GM19468 (cell line): ENCODE measurements at regions not wholly inside any gene's neighbourhood (a gene's known extent, or its start where the extent isn't known, plus 50 kb on each side); places are given as distances from the start of the nearest gene placed in this dataset.

Source experiments
- ATAC-seq: cut with Tn5 transposase; IDR thresholded peaks from one replicate; pipeline ENCODE4 v1.9.1; 2021; ENCODE audit warnings: mild to moderate bottlenecking, moderate library complexity, moderate number of reproducible peaks; ENCODE audit not compliant: unreplicated experiment; ENCODE audit errors: extremely low read depth

DNA sequence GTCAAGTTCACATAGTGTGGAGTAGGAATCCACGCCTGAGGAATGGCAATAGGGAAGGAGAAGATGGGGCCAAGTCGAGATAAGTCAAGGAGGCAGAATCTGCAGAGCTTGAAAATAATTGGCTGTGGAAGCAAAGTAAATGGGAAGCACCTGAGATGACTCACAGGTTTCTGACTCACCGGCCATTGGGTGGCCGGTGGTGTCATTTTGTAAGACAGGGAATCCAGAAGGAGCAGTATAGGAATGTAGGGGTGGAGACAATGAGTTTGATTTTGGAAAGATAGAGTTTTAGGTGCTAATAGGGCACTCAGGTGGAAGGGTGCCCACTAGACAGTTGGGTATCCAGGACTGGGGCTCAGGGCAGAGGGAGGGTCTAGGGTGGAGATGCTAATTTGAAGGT is 201.0 kb upstream of the MAMLD1 start:
- ATAC-seq, result no peak

DNA sequence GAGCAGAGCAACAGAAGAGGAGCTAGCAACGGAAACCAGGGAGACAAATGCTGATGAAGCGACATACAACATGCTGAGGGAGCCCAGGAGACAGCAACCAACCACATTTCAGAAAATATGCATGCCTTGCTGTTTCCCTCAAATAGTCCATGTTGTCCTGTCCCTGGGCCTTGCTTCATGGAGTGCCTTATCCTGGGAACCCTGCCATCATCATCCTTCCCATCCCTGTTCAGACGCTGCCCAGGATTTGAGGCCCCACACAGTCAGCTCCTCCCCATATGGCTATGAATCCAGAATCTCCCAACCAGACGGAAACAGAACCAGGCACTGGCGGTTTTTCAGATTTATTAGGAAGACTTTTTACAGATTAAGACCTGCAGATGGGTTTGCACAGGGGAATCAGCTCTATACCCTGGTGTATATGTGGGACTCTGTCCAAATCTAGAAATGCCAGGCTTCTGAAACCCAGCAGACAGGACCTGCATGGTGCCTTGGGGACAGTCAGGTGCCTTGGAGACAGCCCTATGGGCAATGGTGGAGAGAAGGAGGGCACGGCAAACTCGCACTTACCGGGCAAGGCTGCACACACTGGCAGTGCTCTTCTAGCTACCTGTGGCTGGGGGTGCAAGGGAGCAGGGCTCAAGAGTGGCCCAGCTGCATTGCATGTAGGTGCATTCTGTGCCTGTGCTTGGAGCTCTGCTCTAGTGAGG is 199.7 kb upstream of the MAMLD1 start:
- ATAC-seq, result no peak

DNA sequence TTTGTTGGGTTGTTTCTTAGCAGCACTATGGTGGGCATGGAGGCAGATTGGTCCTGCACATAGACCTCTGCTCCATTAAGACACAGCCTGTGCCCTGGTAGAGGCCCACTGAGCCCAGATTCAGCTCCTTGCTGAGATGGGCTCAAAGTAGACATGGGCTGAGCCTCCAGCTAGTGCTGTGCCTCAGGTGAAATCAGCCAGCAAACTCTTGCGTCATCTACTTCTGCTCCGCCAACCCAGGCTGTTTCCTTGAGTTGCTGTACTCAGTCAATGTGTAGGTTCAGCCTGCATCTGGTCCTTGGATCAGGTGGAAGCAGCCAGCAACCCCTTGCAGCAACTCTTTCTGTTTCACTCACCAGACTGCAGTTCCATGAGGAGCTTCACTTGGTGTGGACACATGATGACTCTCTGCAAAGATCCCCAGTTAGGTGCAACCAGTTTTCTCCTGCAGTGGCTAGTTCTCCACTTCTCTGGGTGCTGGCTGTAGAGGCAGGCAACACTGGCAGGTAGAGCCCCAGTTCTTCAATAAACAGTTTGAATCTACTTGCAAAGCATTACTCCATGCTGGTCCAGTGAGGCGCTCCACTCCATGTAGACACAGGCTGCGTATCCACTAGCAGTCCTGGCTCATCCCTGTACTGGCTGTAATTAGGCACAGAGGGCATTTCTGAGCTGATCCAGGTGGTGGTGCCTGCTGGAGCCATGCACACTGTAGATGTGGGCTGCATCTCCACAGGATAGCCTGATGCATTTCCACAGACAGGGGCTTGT is 199.0 kb upstream of the MAMLD1 start:
- ATAC-seq, result no peak

DNA sequence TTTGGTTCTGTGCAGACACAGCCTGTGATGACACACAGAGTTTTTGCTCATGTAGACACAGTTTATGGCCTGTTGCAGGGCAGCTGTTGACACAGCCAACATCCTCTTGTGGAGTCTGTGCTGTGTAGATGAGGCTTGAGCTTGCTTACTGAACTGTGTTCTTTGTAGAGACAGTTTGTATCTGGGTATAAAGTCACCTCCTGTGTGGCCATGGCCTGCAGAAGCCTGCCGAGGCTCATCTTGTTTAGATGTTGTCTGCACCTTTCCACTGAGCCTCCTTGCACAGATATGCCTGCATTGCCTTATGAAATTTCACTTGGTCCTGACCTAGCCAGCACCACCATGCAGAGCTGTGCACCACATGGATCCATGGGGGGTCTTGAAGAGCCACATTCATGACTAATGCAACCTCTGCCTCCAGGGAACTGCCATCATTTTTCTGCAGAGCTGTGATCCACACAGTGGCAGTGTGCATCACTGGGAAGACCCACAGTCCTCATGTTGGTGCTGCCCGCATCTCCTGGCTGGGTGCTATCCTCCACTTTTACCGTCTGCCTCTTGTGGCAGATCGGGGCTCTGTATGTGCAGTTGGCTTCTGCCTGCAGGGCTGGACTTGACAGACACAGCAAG is 198.0 kb upstream of the MAMLD1 start:
- ATAC-seq, result no peak

DNA sequence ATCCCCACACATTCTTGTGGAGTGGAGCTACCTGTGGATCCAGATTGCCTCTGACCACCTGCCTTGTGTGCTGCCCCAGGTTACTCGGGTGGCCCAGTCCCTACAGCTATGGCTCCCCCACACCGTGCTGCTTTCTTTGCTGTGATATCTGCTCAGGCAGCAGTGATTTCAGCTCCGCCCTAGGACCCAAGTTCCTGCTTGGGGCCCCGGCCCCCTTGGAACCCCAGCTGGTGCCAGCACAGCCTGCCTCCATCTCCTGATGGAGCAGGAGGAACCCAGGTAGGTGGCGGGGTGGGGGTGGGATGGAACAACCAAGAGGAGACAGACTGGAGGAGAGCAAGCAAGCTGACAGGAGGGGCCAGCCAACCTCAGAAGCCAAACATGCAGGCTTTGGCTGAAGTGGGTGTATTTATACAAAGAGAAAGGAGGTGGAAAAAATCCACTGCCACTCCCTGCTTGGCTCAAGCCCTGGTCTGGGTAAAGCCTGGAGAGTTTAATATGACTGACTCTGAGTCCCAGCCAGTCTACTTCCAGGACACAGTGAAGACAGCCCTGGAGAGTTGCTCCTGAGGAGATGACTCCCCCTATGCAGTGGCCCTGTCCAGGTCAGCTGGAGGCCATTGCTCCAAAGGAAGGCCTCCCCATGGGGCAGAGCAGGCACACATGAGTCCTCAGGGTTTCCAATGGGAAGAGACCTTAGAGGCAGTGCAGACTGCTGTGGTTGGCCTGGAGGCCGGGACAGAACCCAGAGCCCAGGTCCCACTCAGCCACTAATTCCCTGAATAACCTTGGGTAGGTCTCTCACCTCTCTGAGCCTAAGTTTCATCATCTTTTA is 197.1 kb upstream of the MAMLD1 start:
- ATAC-seq, result no peak

DNA sequence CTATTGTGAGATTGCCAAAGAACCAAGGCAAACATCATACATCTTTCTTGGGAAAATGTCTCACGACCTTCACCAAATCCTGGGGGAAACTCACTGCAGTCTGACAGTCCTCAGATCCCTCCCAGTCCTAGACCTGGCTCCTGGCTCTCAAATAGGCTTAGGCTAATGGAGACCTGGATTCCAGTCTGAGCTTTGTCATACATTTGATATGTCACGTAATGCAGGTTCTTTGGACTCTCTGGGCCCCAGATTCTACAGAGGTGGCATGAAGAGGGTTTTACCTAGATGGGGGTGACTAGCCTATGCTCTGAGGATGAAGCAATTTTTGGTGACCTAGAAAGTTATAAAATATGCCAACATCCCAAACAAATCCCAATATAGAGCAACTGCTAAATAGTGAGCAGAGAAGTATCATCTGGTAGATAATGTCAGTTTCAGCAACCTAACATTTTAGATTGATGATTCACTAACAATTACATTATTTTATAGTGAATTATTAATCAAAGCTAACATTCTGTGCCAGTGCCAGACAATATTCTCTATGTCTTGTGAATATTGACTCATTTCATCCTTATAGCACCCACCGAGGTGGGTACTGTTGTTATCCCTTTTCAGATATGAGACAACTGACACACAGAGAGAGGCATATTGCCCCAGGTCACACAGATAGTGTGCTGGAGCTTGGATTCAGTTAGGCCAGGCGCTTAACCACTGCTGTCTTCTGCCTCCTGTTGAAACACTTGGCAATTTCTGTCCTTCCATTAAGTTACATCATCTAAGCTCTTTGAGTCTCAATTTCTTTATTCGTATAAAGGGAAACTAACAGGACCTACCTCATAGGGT is 195.4 kb upstream of the MAMLD1 start:
- no peak for ATAC-seq

DNA sequence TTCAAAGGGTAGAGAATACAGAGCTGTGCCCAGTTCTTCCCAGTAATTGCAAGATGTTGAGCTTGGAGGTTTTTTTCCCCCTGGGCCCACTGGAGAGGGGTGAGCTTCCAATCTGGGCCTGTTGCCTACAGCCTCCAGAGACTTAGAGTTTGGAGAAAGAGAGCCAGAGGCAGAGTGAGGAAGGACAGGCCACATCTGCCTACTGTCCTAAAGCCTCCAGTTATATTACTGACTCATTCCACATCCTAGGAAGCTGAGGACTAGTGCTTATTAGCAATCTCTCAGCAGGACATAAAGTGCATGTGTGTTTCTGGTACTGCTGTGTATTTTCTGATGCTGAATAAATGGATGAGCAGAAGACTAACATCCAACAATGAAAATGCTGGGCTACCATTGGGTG is 181.0 kb upstream of the MAMLD1 start:
- no peak for ATAC-seq

DNA sequence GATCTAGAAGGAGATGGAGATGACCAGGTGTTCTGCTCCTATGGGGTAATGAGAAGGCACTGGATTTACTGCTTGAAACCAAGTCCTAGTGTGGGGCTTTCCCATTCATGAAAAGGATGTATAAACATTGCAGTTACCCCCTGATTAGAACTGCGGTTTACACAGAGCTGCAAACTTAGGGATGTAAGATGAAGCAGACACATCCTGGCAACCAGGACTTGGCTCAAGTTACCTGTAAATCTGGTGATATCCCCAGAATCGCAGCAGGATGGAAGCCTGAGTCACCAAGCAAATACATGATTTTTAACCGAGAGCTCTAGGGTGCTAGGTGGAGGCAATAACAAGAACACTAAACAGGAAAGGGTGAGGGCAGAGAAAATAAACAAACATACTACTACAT is 178.6 kb upstream of the MAMLD1 start:
- no peak for ATAC-seq

DNA sequence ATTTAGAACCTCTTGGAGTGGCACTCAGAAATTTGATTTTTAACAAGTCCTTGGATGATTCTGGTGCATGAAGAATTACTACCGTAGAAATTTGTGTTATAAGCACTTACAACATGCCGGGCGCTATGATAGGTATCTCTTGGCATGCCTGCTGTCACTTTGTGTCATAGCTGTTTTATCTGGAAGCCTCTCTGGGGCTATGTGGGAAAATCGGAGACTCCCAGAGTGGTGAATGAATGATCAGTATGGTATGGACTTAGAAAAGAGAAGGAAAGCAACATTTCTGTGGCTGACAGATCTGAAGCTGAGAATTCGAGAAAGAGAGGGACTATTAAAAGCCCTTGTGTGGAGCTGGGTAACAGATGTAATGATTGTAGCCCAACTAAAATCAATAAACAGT is 177.4 kb upstream of the MAMLD1 start:
- no peak for ATAC-seq

DNA sequence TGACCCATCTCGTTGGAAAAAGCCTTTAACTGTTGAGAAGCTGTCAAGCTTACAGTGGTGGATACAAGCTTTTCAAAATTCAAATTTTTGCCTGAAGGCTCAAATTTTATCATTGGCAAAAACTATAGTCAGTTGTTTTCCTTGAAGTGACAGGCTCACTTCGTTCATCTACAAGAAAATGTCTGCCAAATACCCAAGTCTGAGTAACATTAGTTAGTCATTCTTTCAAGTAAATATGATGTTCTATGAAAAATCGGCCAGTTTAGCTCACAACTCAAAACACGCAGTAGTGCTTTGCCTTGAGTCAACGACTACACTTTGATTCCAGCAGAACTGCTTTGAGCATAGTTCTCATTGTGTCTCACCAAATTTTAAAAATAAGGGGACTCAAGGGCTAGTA is 170.3 kb upstream of the MAMLD1 start:
- ATAC-seq, result no peak

DNA sequence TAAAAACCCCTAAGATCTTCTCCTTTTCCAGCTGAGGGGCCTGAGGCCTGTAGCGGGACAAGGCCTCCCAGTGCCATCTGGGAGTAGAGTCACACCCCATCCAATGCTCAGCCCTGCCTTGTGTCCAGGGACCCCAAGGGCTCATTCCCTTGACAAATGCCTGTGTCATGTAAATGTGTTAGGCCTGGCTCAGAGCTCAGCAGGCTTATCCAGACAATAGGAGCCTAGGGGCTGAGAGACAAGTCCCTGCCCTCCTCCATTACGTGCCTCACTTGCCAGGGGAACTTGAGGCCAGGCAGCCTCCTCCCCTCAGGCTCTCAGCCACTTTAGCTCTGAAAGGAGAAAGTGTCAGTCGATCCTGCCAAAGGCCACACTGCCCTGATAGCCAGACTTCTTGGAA is 166.8 kb upstream of the MAMLD1 start:
- ATAC-seq, result no peak

DNA sequence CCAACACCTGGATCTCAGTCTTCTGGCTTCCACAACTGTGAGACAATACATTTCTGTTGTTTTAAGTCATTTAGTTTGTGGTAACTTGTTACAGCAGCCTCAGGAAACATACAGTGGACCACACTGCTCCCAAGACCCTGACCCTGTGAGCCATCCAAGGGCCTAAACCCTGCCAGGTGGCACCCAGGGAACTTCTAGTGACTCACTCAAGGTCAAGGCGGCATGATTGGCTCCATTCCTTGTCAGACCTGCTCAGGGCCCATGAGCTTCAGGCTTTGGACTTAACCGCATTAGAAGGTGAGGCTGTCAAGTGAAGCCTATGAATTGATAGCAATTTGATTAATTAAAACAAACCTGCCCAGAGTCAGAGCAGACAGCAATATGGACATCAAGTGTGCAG is 165.7 kb upstream of the MAMLD1 start:
- ATAC-seq, result no peak

DNA sequence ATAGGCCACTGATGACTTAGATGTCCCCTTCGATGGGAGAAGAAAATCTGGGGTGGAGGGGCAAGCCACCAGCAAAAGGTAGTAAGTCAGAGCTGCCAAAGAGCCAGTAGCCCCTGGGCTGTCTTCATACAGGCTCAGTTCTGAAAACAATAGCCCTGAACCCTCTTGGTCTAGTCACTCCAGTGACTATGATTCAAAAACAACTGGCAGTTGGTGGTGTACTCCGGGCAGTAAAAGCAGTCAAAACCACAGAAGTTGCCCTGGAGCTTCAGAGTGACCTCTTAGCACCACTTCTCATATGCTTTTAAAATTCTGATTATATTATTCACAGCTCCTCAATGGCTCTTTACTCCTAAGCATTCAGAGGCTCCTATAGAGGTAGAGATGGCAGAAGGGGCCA is 164.3 kb upstream of the MAMLD1 start:
- no peak for ATAC-seq

DNA sequence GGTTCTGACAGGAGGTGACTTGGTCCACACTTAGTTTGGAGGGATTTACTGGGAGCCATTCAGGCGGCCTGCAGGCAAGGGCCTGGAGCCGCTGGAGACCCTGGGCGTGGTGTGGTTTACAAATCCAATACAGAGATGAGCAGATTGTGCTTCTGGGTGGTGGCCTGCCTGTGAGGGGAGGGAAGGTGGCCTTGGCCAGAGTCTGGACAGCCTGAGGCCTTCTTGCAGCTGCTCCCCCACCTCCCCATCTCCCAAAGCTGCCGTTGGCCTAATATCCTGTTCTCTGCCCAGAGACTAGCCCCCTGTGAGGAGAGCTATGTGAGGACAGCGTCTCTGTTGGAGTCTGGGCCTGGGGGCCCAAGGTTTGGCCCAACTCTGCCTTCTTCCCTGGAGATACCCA is 163.9 kb upstream of the MAMLD1 start:
- ATAC-seq, result no peak

DNA sequence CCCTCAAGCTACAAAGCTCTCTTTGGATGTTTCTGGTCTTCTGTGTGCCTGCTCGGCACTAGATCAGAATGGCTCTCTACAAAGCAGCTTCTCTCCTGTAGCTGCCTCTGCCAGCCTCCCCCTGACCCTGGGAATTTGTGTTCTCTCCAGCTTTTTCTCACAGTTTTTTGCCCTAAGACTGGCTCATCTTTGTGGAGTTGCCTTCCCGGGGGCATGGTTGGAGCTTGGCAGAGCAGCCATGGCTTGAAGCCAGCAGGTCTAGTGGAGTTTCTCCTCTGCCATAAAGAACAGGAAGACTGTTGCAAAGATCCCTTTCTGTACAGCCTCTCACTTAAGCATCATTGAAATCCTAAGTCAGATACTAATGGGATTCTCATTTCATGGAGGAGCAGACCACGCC is 163.3 kb upstream of the MAMLD1 start:
- no peak for ATAC-seq

DNA sequence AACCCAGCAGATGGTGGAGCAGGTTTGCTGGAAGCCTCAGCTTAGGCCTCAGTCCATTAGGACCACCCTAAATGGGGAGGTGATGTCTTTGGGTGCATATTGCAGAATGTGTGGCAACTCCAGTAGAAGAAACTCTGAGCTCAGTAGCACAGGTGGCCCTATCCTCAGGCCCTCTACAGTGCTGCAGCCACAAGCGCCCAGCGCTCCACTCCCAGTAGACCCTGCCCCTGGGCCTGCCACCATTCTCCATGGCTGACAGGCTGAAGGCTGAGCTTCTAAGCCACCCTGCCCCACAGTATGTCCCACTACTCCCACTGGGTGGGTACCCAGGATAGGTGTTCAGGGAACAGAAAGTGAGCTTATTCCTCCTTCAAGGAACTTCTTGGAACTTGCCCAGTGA is 162.8 kb upstream of the MAMLD1 start:
- ATAC-seq, result no peak

DNA sequence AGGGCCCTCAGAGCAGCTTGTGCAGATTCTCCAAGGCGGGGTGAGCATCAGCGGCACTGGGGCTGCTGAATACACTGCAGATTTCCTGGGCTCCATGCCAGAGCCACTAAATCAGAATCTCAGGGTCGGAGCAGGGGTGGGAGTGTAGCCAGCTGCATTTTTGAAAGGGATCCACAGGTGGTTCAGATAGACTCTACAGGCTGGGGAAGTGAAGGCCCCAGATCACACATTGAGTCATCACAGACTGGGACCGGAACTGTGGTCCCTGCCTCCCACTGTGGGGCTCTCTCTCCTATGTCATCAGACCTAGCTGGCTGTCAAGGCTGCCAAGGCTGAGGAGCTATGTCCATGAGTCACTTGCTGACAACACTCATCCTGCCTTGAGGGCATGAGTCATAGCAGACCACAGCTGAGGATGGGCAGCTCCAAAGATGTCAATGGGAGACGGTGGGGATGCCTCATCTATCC is 162.3 kb upstream of the MAMLD1 start:
- ATAC-seq, result peak; percentile 88

DNA sequence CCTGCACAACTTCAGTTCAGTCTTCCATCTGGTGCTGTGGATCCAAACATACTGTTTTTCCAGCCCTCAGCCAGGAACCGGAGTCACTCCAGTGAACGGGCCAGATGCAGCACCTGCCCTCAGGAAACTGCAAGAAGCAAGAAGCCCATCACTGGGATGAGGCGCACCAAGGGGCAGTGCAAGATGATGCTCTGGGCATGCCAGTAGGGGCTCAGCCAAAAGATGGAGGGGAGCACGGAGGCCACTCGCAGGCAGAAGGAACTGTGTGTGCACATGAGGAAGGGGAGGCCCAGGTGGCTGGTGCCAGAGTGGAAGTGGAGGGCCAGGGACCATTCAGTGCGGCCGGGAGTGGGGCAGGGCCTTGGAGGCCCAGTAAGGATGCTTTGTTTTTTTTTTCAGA is 161.7 kb upstream of the MAMLD1 start:
- ATAC-seq, result no peak

DNA sequence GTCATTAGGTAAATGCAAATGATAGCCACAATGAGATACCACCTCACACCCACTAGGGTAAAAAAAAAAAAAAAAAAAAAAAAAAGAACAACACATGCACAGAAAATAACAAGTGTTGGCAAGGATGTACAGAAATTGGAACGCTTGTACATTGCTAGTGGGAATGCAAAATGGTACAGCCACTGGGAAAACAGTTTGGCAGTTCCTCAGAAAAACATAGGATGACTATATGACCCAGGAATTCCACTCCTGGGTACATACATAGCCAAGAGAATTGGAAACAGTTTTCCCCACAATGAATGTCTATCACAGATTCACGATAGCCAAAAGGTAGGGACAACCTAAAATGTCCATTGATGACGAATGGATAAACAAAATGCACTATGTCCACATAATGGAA is 161.3 kb upstream of the MAMLD1 start:
- ATAC-seq, result no peak
